ENCODE measurements at regions not wholly inside any gene's neighbourhood (a gene's known extent, or its start where the extent isn't known, plus 50 kb on each side); places are given as distances from the start of the nearest gene placed in this dataset.
"Not testable (repeated sequence)": the region's sequence is repeated elsewhere in the genome, so short reads cannot be mapped to it uniquely, and the experiment has no call there.

- FAIRE-seq: no peak
- DNase-seq (ENCODE audit: insufficient read length, low spot score): no peak
Measured at GRCh38 chr7:118877187-118877586, 652.7 kb downstream of the ANKRD7 start.

GRCh38 chr7:118878336-118878735 is 653.8 kb downstream of the ANKRD7 start:
- DNase-seq (ENCODE audit: insufficient read length, low spot score) (no peak), FAIRE-seq (no peak)

- FAIRE-seq (no peak), DNase-seq (ENCODE audit: insufficient read length, low spot score) (no peak)
Measured at GRCh38 chr7:118898284-118898683, 673.8 kb downstream of the ANKRD7 start.

- no peak for DNase-seq (ENCODE audit: insufficient read length, low spot score)
- FAIRE-seq: no peak
Measured at GRCh38 chr7:118902600-118902999, 678.1 kb downstream of the ANKRD7 start.

GRCh38 chr7:118907911-118908527 is 683.5 kb downstream of the ANKRD7 start:
- no peak for FAIRE-seq

GRCh38 chr7:118916120-118916519 is 691.6 kb downstream of the ANKRD7 start:
- DNase-seq (ENCODE audit: insufficient read length, low spot score); FAIRE-seq: not testable (repeated sequence)

More at GRCh38 chr7:118907911-118908527, 683.5 kb downstream of the ANKRD7 start:
- DNase-seq (ENCODE audit: insufficient read length, low spot score): no peak

- FAIRE-seq: no peak
- DNase-seq (ENCODE audit: insufficient read length, low spot score): no peak
Measured at GRCh38 chr7:118918556-118918955, 694.1 kb downstream of the ANKRD7 start.

- DNase-seq (ENCODE audit: insufficient read length, low spot score) (no peak), FAIRE-seq (no peak)
Measured at GRCh38 chr7:118938845-118939244, 714.3 kb downstream of the ANKRD7 start.

GRCh38 chr7:118944271-118944670 is 719.8 kb downstream of the ANKRD7 start:
- FAIRE-seq (no peak), DNase-seq (ENCODE audit: insufficient read length, low spot score) (no peak)

GRCh38 chr7:118945911-118946682 is 721.6 kb downstream of the ANKRD7 start:
- FAIRE-seq: no peak
- DNase-seq (ENCODE audit: insufficient read length, low spot score): no peak

- no peak for FAIRE-seq
- DNase-seq (ENCODE audit: insufficient read length, low spot score): no peak
Measured at GRCh38 chr7:118948508-118948907, 724.0 kb downstream of the ANKRD7 start.

- DNase-seq (ENCODE audit: insufficient read length, low spot score): no peak
Measured at GRCh38 chr7:118949031-118949430, 724.5 kb downstream of the ANKRD7 start.

GRCh38 chr7:118956285-118956684 is 731.8 kb downstream of the ANKRD7 start:
- not testable (repeated sequence) for FAIRE-seq; DNase-seq (ENCODE audit: insufficient read length, low spot score)

More at GRCh38 chr7:118949031-118949430, 724.5 kb downstream of the ANKRD7 start:
- no peak for FAIRE-seq

- no peak for FAIRE-seq
Measured at GRCh38 chr7:118969370-118969769, 744.9 kb downstream of the ANKRD7 start.

GRCh38 chr7:118971706-118972105 is 747.2 kb downstream of the ANKRD7 start:
- FAIRE-seq (no peak), DNase-seq (ENCODE audit: insufficient read length, low spot score) (no peak)

More at GRCh38 chr7:118969370-118969769, 744.9 kb downstream of the ANKRD7 start:
- DNase-seq (ENCODE audit: insufficient read length, low spot score): no peak

- DNase-seq (ENCODE audit: insufficient read length, low spot score): no peak
- FAIRE-seq: no peak
Measured at GRCh38 chr7:118974836-118975235, 750.3 kb downstream of the ANKRD7 start.

- FAIRE-seq: no peak
- no peak for DNase-seq (ENCODE audit: insufficient read length, low spot score)
Measured at GRCh38 chr7:118995350-118995749, 770.8 kb downstream of the ANKRD7 start.

- DNase-seq (ENCODE audit: insufficient read length, low spot score): no peak
- FAIRE-seq: no peak
Measured at GRCh38 chr7:119007236-119007635, 782.7 kb downstream of the ANKRD7 start.

GRCh38 chr7:119010635-119011034 is 786.1 kb downstream of the ANKRD7 start:
- FAIRE-seq (no peak), DNase-seq (ENCODE audit: insufficient read length, low spot score) (no peak)

GRCh38 chr7:119026391-119026790 is 801.9 kb downstream of the ANKRD7 start:
- FAIRE-seq: no peak
- DNase-seq (ENCODE audit: insufficient read length, low spot score): no peak

- no peak for FAIRE-seq
- DNase-seq (ENCODE audit: insufficient read length, low spot score): no peak
Measured at GRCh38 chr7:119028736-119029135, 804.2 kb downstream of the ANKRD7 start.

GRCh38 chr7:119032136-119032535 is 807.6 kb downstream of the ANKRD7 start:
- not testable (repeated sequence) for FAIRE-seq

More at GRCh38 chr7:119032136-119032535, 807.6 kb downstream of the ANKRD7 start:
- DNase-seq (ENCODE audit: insufficient read length, low spot score): not testable (repeated sequence)
